ENCODE measurements at regions not wholly inside any gene's neighbourhood (a gene's known extent, or its start where the extent isn't known, plus 50 kb on each side); places are given as distances from the start of the nearest gene placed in this dataset.

GRCh38 chr4:14289708-14290107 is 662.2 kb upstream of the BOD1L1 start:
- no peaks in the 10 kb centered on the region for H3K36me3 ChIP-seq (ENCODE audit: control insufficient read depth, low read length)
- H3K4me2 ChIP-seq (ENCODE audit: low read length), result no peak overlapping the region
- no peak overlapping the region for H3K4me3 ChIP-seq (ENCODE audit: low read length)
- H3K9me2 ChIP-seq (replicated peaks; ENCODE audit: control insufficient read depth, low read length), result no peaks in the 10 kb centered on the region
- no peaks in the 10 kb centered on the region for H3K9me3 ChIP-seq (ENCODE audit: control insufficient read depth, insufficient read depth, low read length)
- H3F3A ChIP-seq (ENCODE audit: control insufficient read depth, insufficient read depth), result no peaks in the 10 kb centered on the region
- H3K79me2 ChIP-seq (ENCODE audit: control insufficient read depth, low read length), result no peaks in the 10 kb centered on the region
- TF ChIP-seq CTCF (IDR thresholded peaks at IDR 0.05; ENCODE audit: low read depth, low read length, poor library complexity, severe bottlenecking), result no peak
- TF ChIP-seq EZH2phosphoT487 (IDR thresholded peaks at IDR 0.05; ENCODE audit: borderline replicate concordance, low read length), result no peak
- H3K4me1 ChIP-seq (ENCODE audit: control insufficient read depth, low read length), result no peaks in the 10 kb centered on the region
- no peaks in the 10 kb centered on the region for H4K20me1 ChIP-seq (ENCODE audit: control insufficient read depth, insufficient read depth, low read depth, low read length)
- no peaks in the 10 kb centered on the region for H3K27me3 ChIP-seq (ENCODE audit: control insufficient read depth, low read length)
- no peak overlapping the region for H3K27ac ChIP-seq (ENCODE audit: low read depth, low read length)

GRCh38 chr4:14293582-14293981 is 666.1 kb upstream of the BOD1L1 start:
- no peaks in the 10 kb centered on the region for H3K9me3 ChIP-seq (ENCODE audit: control insufficient read depth, insufficient read depth, low read length)
- no peaks in the 10 kb centered on the region for H3K36me3 ChIP-seq (ENCODE audit: control insufficient read depth, low read length)
- no peaks in the 10 kb centered on the region for H3K4me1 ChIP-seq (ENCODE audit: control insufficient read depth, low read length)
- H3K4me2 ChIP-seq (ENCODE audit: low read length), result no peak overlapping the region
- TF ChIP-seq CTCF (IDR thresholded peaks at IDR 0.05; ENCODE audit: low read depth, low read length, poor library complexity, severe bottlenecking) (no peak), EZH2phosphoT487 (IDR thresholded peaks at IDR 0.05; ENCODE audit: borderline replicate concordance, low read length) (no peak)
- H3K27ac ChIP-seq (ENCODE audit: low read depth, low read length), result no peak overlapping the region
- no peaks in the 10 kb centered on the region for H3K79me2 ChIP-seq (ENCODE audit: control insufficient read depth, low read length)
- H3K27me3 ChIP-seq (ENCODE audit: control insufficient read depth, low read length), result no peaks in the 10 kb centered on the region
- H3F3A ChIP-seq (ENCODE audit: control insufficient read depth, insufficient read depth), result no peaks in the 10 kb centered on the region
- no peak overlapping the region for H3K4me3 ChIP-seq (ENCODE audit: low read length)
- no peaks in the 10 kb centered on the region for H3K9me2 ChIP-seq (replicated peaks; ENCODE audit: control insufficient read depth, low read length)
- H4K20me1 ChIP-seq (ENCODE audit: control insufficient read depth, insufficient read depth, low read depth, low read length), result no peaks in the 10 kb centered on the region

GRCh38 chr4:14294611-14295010 is 667.1 kb upstream of the BOD1L1 start:
- H3K9me3 ChIP-seq (ENCODE audit: control insufficient read depth, insufficient read depth, low read length), result no peaks in the 10 kb centered on the region
- no peaks in the 10 kb centered on the region for H3K36me3 ChIP-seq (ENCODE audit: control insufficient read depth, low read length)
- H3K79me2 ChIP-seq (ENCODE audit: control insufficient read depth, low read length), result no peaks in the 10 kb centered on the region
- no peaks in the 10 kb centered on the region for H3K27me3 ChIP-seq (ENCODE audit: control insufficient read depth, low read length)
- H3F3A ChIP-seq (ENCODE audit: control insufficient read depth, insufficient read depth), result no peaks in the 10 kb centered on the region
- no peak overlapping the region for H3K4me2 ChIP-seq (ENCODE audit: low read length)
- H3K9me2 ChIP-seq (replicated peaks; ENCODE audit: control insufficient read depth, low read length), result no peaks in the 10 kb centered on the region
- TF ChIP-seq EZH2phosphoT487 (IDR thresholded peaks at IDR 0.05; ENCODE audit: borderline replicate concordance, low read length) (no peak), CTCF (IDR thresholded peaks at IDR 0.05; ENCODE audit: low read depth, low read length, poor library complexity, severe bottlenecking) (no peak)
- H3K4me3 ChIP-seq (ENCODE audit: low read length), result no peak overlapping the region
- H3K27ac ChIP-seq (ENCODE audit: low read depth, low read length), result no peak overlapping the region
- H3K4me1 ChIP-seq (ENCODE audit: control insufficient read depth, low read length), result no peaks in the 10 kb centered on the region
- no peaks in the 10 kb centered on the region for H4K20me1 ChIP-seq (ENCODE audit: control insufficient read depth, insufficient read depth, low read depth, low read length)

- Histone ChIP-seq H3K4me3 (ENCODE audit: low read length) (no peak overlapping the region), H3K27ac (ENCODE audit: low read depth, low read length) (no peak overlapping the region), H3K4me2 (ENCODE audit: low read length) (no peak overlapping the region), H3K27me3 (ENCODE audit: control insufficient read depth, low read length) (no peaks in the 10 kb centered on the region), H3K36me3 (ENCODE audit: control insufficient read depth, low read length) (no peaks in the 10 kb centered on the region), H4K20me1 (ENCODE audit: control insufficient read depth, insufficient read depth, low read depth, low read length) (no peaks in the 10 kb centered on the region), H3F3A (ENCODE audit: control insufficient read depth, insufficient read depth) (no peaks in the 10 kb centered on the region), H3K4me1 (ENCODE audit: control insufficient read depth, low read length) (no peaks in the 10 kb centered on the region), H3K9me3 (ENCODE audit: control insufficient read depth, insufficient read depth, low read length) (no peaks in the 10 kb centered on the region), H3K9me2 (replicated peaks; ENCODE audit: control insufficient read depth, low read length) (no peaks in the 10 kb centered on the region), H3K79me2 (ENCODE audit: control insufficient read depth, low read length) (no peaks in the 10 kb centered on the region)
- no peak for TF ChIP-seq CTCF (IDR thresholded peaks at IDR 0.05; ENCODE audit: low read depth, low read length, poor library complexity, severe bottlenecking)
- TF ChIP-seq EZH2phosphoT487 (IDR thresholded peaks at IDR 0.05; ENCODE audit: borderline replicate concordance, low read length), result no peak
Observed at GRCh38 chr4:14299166-14299565, 671.6 kb upstream of the BOD1L1 start.

Measured in DOHH2 (cell line).